HL-60 (cell line): ENCODE measurements at regions not wholly inside any gene's neighbourhood (a gene's known extent, or its start where the extent isn't known, plus 50 kb on each side); places are given as distances from the start of the nearest gene placed in this dataset.

Source experiments
- DNase-seq, 2 experiments: peaks; one replicate each; pipeline ENCODE4 v3.0.0-alpha.2; 2010 to 2020; ENCODE audit warnings: low read depth in 1 of 2, low spot score in 1 of 2
- H3K27ac ChIP-seq: fragments of 250-450 bp; sonication (Bioruptor Pico); replicated peaks from 2 replicates; pipeline ENCODE4 v1.5.1; 2020; ENCODE audit warnings: mild to moderate bottlenecking, moderate library complexity
- H3K27me3 ChIP-seq: fragments of 250-450 bp; sonication (Bioruptor Pico); 2 replicates; pipeline ENCODE4 v1.5.1; 2021; ENCODE audit warnings: mild to moderate bottlenecking, moderate library complexity; ENCODE audit not compliant: insufficient read depth, poor library complexity, severe bottlenecking
- H3K4me3 ChIP-seq: replicated peaks from 2 replicates; pipeline ENCODE4 v1.5.1; 2011; ENCODE audit warnings: mild to moderate bottlenecking, control low read depth, low read length; ENCODE audit not compliant: insufficient read depth
- GABPA ChIP-seq: IDR thresholded peaks from 2 replicates; pipeline ENCODE4 v1.6.1; 2012; ENCODE audit warnings: low read depth
- POLR2AphosphoS5 ChIP-seq: IDR thresholded peaks from 2 replicates; pipeline ENCODE4 v1.6.1; 2012; ENCODE audit warnings: low read depth
- SPI1 ChIP-seq: IDR thresholded peaks from 2 replicates; pipeline ENCODE4 v1.6.1; 2012; ENCODE audit warnings: low read depth, mild to moderate bottlenecking, borderline replicate concordance
- TF ChIP-seq, protein P1 (sequence below): IDR thresholded peaks from 2 replicates; pipeline ENCODE4 v1.6.1; 2012; ENCODE audit warnings: low read depth; ENCODE audit not compliant: insufficient replicate concordance
- TF ChIP-seq, protein P2 (sequence below): IDR thresholded peaks from one replicate; pipeline ENCODE4 v1.5.1; 2011; ENCODE audit warnings: low read length, control low read depth, inconsistent platforms; ENCODE audit not compliant: insufficient read depth

DNA sequence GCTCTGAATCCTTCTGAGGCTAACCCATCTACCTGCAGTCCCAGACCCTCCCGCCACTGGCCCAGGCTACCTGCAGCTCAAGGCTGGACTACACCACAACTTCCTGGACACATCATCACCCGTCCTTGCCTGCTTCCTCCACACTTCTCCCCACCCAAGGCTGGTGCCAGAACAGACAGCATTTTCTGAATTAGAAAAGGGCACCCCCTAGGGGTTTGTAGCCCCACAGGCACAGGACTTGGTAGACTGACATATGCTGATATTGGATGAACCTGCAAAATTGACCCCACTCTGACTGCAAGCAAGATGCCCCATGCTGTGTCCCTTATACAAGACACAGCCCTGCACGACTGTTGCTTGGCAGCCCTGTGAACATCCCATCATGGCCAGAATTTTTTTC lies 271.5 kb upstream of the C16orf82 start:
- no peak for DNase-seq

DNA sequence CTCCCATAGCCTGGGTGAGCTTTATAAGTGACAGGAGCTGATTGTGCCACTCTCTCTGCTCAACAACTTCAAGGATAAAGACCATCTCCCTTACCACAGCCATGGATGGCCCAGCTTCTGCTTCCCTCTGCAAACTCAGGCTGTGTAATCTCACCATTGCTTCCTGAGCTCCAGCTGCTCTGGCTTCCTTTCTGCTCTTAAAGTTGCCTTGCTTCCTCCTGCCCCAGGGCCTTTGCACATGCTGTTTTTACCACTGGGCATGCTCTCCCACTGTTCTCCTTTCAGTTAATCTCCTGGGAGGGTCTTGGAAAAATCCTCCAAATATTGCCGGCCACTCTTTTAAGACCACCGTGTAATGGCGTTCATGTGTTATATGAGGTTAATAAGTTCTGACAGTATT lies 265.1 kb upstream of the C16orf82 start:
- Histone ChIP-seq H3K27me3 (no peaks in the 10 kb centered on the region), H3K4me3 (no peak overlapping the region), H3K27ac (no peak overlapping the region)
- DNase-seq: no peak
- TF ChIP-seq POLR2AphosphoS5 (no peak), SPI1 (no peak), GABPA (no peak)
- TF ChIP-seq, protein P1, sequence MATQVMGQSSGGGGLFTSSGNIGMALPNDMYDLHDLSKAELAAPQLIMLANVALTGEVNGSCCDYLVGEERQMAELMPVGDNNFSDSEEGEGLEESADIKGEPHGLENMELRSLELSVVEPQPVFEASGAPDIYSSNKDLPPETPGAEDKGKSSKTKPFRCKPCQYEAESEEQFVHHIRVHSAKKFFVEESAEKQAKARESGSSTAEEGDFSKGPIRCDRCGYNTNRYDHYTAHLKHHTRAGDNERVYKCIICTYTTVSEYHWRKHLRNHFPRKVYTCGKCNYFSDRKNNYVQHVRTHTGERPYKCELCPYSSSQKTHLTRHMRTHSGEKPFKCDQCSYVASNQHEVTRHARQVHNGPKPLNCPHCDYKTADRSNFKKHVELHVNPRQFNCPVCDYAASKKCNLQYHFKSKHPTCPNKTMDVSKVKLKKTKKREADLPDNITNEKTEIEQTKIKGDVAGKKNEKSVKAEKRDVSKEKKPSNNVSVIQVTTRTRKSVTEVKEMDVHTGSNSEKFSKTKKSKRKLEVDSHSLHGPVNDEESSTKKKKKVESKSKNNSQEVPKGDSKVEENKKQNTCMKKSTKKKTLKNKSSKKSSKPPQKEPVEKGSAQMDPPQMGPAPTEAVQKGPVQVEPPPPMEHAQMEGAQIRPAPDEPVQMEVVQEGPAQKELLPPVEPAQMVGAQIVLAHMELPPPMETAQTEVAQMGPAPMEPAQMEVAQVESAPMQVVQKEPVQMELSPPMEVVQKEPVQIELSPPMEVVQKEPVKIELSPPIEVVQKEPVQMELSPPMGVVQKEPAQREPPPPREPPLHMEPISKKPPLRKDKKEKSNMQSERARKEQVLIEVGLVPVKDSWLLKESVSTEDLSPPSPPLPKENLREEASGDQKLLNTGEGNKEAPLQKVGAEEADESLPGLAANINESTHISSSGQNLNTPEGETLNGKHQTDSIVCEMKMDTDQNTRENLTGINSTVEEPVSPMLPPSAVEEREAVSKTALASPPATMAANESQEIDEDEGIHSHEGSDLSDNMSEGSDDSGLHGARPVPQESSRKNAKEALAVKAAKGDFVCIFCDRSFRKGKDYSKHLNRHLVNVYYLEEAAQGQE: no peak
- TF ChIP-seq, protein P2, sequence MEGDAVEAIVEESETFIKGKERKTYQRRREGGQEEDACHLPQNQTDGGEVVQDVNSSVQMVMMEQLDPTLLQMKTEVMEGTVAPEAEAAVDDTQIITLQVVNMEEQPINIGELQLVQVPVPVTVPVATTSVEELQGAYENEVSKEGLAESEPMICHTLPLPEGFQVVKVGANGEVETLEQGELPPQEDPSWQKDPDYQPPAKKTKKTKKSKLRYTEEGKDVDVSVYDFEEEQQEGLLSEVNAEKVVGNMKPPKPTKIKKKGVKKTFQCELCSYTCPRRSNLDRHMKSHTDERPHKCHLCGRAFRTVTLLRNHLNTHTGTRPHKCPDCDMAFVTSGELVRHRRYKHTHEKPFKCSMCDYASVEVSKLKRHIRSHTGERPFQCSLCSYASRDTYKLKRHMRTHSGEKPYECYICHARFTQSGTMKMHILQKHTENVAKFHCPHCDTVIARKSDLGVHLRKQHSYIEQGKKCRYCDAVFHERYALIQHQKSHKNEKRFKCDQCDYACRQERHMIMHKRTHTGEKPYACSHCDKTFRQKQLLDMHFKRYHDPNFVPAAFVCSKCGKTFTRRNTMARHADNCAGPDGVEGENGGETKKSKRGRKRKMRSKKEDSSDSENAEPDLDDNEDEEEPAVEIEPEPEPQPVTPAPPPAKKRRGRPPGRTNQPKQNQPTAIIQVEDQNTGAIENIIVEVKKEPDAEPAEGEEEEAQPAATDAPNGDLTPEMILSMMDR: no peak

More for the DNA sequence above, 271.5 kb upstream of the C16orf82 start:
- TF ChIP-seq, protein P1: no peak
- TF ChIP-seq SPI1 (no peak), POLR2AphosphoS5 (no peak), GABPA (no peak)
- TF ChIP-seq, protein P2: no peak
- Histone ChIP-seq H3K27ac (no peak overlapping the region), H3K27me3 (no peaks in the 10 kb centered on the region), H3K4me3 (no peak overlapping the region)

- TF ChIP-seq, protein P1: no peak
- TF ChIP-seq GABPA (no peak), SPI1 (no peak), POLR2AphosphoS5 (no peak)
- TF ChIP-seq, protein P2: no peak
- DNase-seq: no peak
- H3K27me3 ChIP-seq: no peaks in the 10 kb centered on the region
- H3K27ac ChIP-seq: no peak overlapping the region
- no peak overlapping the region for H3K4me3 ChIP-seq
Measured at GRCh38 chr16:26802440-26802839, 264.3 kb upstream of the C16orf82 start.
